Small intestine (tissue), 7 donors: ENCODE measurements at regions not wholly inside any gene's neighbourhood (a gene's known extent, or its start where the extent isn't known, plus 50 kb on each side); places are given as distances from the start of the nearest gene placed in this dataset.

ENCODE experiments used
- DNase-seq, 2 donors: peaks; one replicate each; pipeline versions ENCODE4 v3.0.0 to v3.0.0-alpha.2; 2013
- FAIRE-seq: peaks from 2 replicates; lab custom pipeline; 2012; peaks lifted over from hg19 to GRCh38; lab: Jason Lieb, UNC
- H3K27ac ChIP-seq, 3 donors: one replicate each; pipeline ENCODE4 v1.5.1; 2013; ENCODE audit warnings: low read length in 2 of 3, mild to moderate bottlenecking in 2 of 3, control low read depth in 1 of 3, inconsistent platforms in 1 of 3, low read depth in 1 of 3, moderate library complexity in 1 of 3
- H3K27me3 ChIP-seq, 3 donors: one replicate each; pipeline ENCODE4 v1.6.1; 2013; ENCODE audit warnings: low read length in 3 of 3, inconsistent platforms in 1 of 3; ENCODE audit not compliant: control insufficient read depth in 3 of 3, insufficient read depth in 3 of 3
- H3K36me3 ChIP-seq, 3 donors: one replicate each; pipeline ENCODE4 v1.6.1; 2013; ENCODE audit warnings: low read length in 3 of 3, inconsistent platforms in 1 of 3, low read depth in 1 of 3, mild to moderate bottlenecking in 1 of 3, moderate library complexity in 1 of 3; ENCODE audit not compliant: control insufficient read depth in 3 of 3, insufficient read depth in 2 of 3
- H3K4me1 ChIP-seq, 3 donors: one replicate each; pipeline ENCODE4 v1.6.1; 2013; ENCODE audit warnings: low read length in 2 of 3, inconsistent platforms in 1 of 3, low read depth in 1 of 3, mild to moderate bottlenecking in 1 of 3, moderate library complexity in 1 of 3; ENCODE audit not compliant: control insufficient read depth in 3 of 3, insufficient read depth in 2 of 3
- H3K4me3 ChIP-seq, 3 donors: one replicate each; pipeline ENCODE4 v1.5.1; 2013; ENCODE audit warnings: low read length in 3 of 3, control low read depth in 1 of 3, inconsistent platforms in 1 of 3, low read depth in 1 of 3, mild to moderate bottlenecking in 1 of 3, moderate library complexity in 1 of 3
- H3K9me3 ChIP-seq, 2 donors: one replicate each; pipeline ENCODE4 v1.6.1; 2013; ENCODE audit warnings: low read depth in 1 of 2, low read length in 1 of 2; ENCODE audit not compliant: control insufficient read depth in 2 of 2, insufficient read depth in 1 of 2
- WGBS, 3 donors: extraction: QIAGEN DNeasy Blood & Tissue Kit; methylation state at CpG; one replicate each; pipeline ENCODE4 v1.1.7; 2013; 5-methylcytosine and 5-hydroxymethylcytosine counted together
- donor health status: healthy with polysubstance abuse.
- donor health status: control.
- donor health status: control.
- donor health status: Bipolar disorder and iron deficiency.
- donor health status: healthy.

GRCh38 chr20:4480104-4480503 is 206.2 kb upstream of the PRNP start:
- WGBS, 3 donors: 79 to 88% (median 80%) methylated on average over 3 of the region's 3 CpGs
- H3K4me3 ChIP-seq: no peak overlapping the region
- no peaks in the 10 kb centered on the region for H3K9me3 ChIP-seq
- no peaks in the 10 kb centered on the region for H3K4me1 ChIP-seq
- no peak for DNase-seq
- no peak for FAIRE-seq
- H3K36me3 ChIP-seq: no peaks in the 10 kb centered on the region
- no peak overlapping the region for H3K27ac ChIP-seq
- peaks cover 0 to 2% (median 0%) of the 10 kb centered on the region in 3 donors for H3K27me3 ChIP-seq

GRCh38 chr20:4476903-4477500 is 209.3 kb upstream of the PRNP start:
- Histone ChIP-seq H3K36me3 (no peaks in the 10 kb centered on the region), H3K4me1 (no peaks in the 10 kb centered on the region), H3K27me3 (no peaks in the 10 kb centered on the region), H3K9me3 (no peaks in the 10 kb centered on the region), H3K27ac (no peak overlapping the region), H3K4me3 (no peak overlapping the region)
- 73 to 83% (median 82%) methylated on average over 4 of the region's 4 CpGs for whole genome bisulfite sequencing, 3 donors
- DNase-seq (no peak), FAIRE-seq (no peak)

GRCh38 chr20:4472906-4473305 is 213.3 kb upstream of the PRNP start:
- H3K4me3 ChIP-seq: no peak overlapping the region
- no peaks in the 10 kb centered on the region for H3K36me3 ChIP-seq
- H3K27me3 ChIP-seq: no peaks in the 10 kb centered on the region
- FAIRE-seq (no peak), DNase-seq (no peak)
- no peaks in the 10 kb centered on the region for H3K9me3 ChIP-seq
- no peaks in the 10 kb centered on the region for H3K4me1 ChIP-seq
- no peak overlapping the region for H3K27ac ChIP-seq
- WGBS, 3 donors: 52 to 80% (median 62%) methylated on average over 2 of the region's 2 CpGs

- Histone ChIP-seq H3K27me3 (no peaks in the 10 kb centered on the region), H3K27ac (no peak overlapping the region), H3K36me3 (no peaks in the 10 kb centered on the region), H3K4me1 (no peaks in the 10 kb centered on the region), H3K9me3 (no peaks in the 10 kb centered on the region), H3K4me3 (no peak overlapping the region)
- 76 to 88% (median 77%) methylated on average over 4 of the region's 4 CpGs for WGBS, 3 donors
- DNase-seq: no peak
- no peak for FAIRE-seq
These were observed 215.0 kb upstream of the PRNP start for GRCh38 chr20:4471221-4471620.

- no peaks in the 10 kb centered on the region for H3K4me1 ChIP-seq
- no peaks in the 10 kb centered on the region for H3K27me3 ChIP-seq
- WGBS, 3 donors: 46 to 69% (median 60%) methylated on average over 3 of the region's 3 CpGs
- H3K9me3 ChIP-seq: no peaks in the 10 kb centered on the region
- no peak overlapping the region for H3K4me3 ChIP-seq
- no peak for DNase-seq
- no peak for FAIRE-seq
- no peak overlapping the region for H3K27ac ChIP-seq
- H3K36me3 ChIP-seq: no peaks in the 10 kb centered on the region
These were observed 215.9 kb upstream of the PRNP start for GRCh38 chr20:4470375-4470774.

- H3K27me3 ChIP-seq: no peaks in the 10 kb centered on the region
- H3K4me3 ChIP-seq: no peak overlapping the region
- no peaks in the 10 kb centered on the region for H3K36me3 ChIP-seq
- DNase-seq (no peak), FAIRE-seq (no peak)
- WGBS, 3 donors: 52 to 59% (median 53%) methylated on average over 4 of the region's 4 CpGs
- no peaks in the 10 kb centered on the region for H3K4me1 ChIP-seq
- H3K9me3 ChIP-seq: no peaks in the 10 kb centered on the region
- no peak overlapping the region for H3K27ac ChIP-seq
These were observed 216.3 kb upstream of the PRNP start for GRCh38 chr20:4469910-4470309.

- Histone ChIP-seq H3K27me3 (no peaks in the 10 kb centered on the region), H3K9me3 (no peaks in the 10 kb centered on the region), H3K27ac (no peak overlapping the region), H3K4me3 (no peak overlapping the region), H3K36me3 (no peaks in the 10 kb centered on the region), H3K4me1 (no peaks in the 10 kb centered on the region)
- FAIRE-seq (no peak), DNase-seq (no peak)
- WGBS, 3 donors: 53 to 71% (median 59%) methylated on average over 1 of the region's 1 CpG
These were observed 218.1 kb upstream of the PRNP start for GRCh38 chr20:4468114-4468513.

- 63 to 75% (median 66%) methylated on average over 4 of the region's 4 CpGs for WGBS, 3 donors
- Histone ChIP-seq H3K4me3 (no peak overlapping the region), H3K4me1 (no peaks in the 10 kb centered on the region), H3K36me3 (no peaks in the 10 kb centered on the region), H3K27me3 (no peaks in the 10 kb centered on the region), H3K9me3 (no peaks in the 10 kb centered on the region), H3K27ac (no peak overlapping the region)
- DNase-seq (no peak), FAIRE-seq (no peak)
These were observed 216.9 kb upstream of the ADRA1D start for GRCh38 chr20:4465855-4466545.

- FAIRE-seq (no peak), DNase-seq (no peak)
- Histone ChIP-seq H3K9me3 (no peaks in the 10 kb centered on the region), H3K4me3 (no peak overlapping the region), H3K36me3 (no peaks in the 10 kb centered on the region), H3K27me3 (no peaks in the 10 kb centered on the region), H3K27ac (no peak overlapping the region), H3K4me1 (no peaks in the 10 kb centered on the region)
- 63 to 87% (median 72%) methylated on average over 1 of the region's 1 CpG for WGBS, 3 donors
These were observed 216.1 kb upstream of the ADRA1D start for GRCh38 chr20:4465212-4465611.
